Epithelial cell of esophagus (primary cell): ENCODE measurements at regions not wholly inside any gene's neighbourhood (a gene's known extent, or its start where the extent isn't known, plus 50 kb on each side); places are given as distances from the start of the nearest gene placed in this dataset.
"Not testable (repeated sequence)": the region's sequence is repeated elsewhere in the genome, so short reads cannot be mapped to it uniquely, and the experiment has no call there.

Experiments used
- DNase-seq: peaks from one replicate; pipeline ENCODE4 v3.0.0; 2010; ENCODE audit warnings: low read depth
- H3K4me3 ChIP-seq: 2 replicates; pipeline ENCODE4 v1.5.1; 2011; ENCODE audit warnings: mild to moderate bottlenecking, low read length, control low read depth
- TF ChIP-seq, protein P1 (sequence below): IDR thresholded peaks from 2 replicates; pipeline ENCODE4 v1.5.1; 2011; ENCODE audit warnings: low read depth, mild to moderate bottlenecking, low read length, control low read depth, inconsistent platforms; ENCODE audit not compliant: insufficient read depth; ENCODE audit errors: missing control alignments

DNA sequence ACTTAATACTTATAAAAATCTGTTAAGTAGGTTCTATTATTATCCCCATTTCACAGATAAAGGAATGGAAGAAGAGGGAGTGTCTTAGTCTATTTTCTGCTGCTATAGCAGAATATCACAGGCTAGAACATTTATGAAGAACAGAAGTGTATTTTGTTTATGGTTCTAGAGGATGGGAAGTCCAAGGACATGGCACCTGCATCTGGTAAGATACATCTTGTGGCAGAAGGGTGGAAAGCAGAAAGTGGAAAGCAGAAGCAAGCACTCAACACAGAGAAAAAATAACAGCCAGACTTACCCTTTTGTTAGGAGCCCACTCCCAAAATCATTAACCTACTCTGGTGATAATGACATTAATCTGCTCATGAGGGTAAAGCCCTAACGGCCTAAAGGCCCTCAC lies 422.4 kb downstream of the NPIPA8 start:
- no peak for DNase-seq
- TF ChIP-seq, protein P1, sequence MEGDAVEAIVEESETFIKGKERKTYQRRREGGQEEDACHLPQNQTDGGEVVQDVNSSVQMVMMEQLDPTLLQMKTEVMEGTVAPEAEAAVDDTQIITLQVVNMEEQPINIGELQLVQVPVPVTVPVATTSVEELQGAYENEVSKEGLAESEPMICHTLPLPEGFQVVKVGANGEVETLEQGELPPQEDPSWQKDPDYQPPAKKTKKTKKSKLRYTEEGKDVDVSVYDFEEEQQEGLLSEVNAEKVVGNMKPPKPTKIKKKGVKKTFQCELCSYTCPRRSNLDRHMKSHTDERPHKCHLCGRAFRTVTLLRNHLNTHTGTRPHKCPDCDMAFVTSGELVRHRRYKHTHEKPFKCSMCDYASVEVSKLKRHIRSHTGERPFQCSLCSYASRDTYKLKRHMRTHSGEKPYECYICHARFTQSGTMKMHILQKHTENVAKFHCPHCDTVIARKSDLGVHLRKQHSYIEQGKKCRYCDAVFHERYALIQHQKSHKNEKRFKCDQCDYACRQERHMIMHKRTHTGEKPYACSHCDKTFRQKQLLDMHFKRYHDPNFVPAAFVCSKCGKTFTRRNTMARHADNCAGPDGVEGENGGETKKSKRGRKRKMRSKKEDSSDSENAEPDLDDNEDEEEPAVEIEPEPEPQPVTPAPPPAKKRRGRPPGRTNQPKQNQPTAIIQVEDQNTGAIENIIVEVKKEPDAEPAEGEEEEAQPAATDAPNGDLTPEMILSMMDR: no peak
- no peak overlapping the region for H3K4me3 ChIP-seq

DNA sequence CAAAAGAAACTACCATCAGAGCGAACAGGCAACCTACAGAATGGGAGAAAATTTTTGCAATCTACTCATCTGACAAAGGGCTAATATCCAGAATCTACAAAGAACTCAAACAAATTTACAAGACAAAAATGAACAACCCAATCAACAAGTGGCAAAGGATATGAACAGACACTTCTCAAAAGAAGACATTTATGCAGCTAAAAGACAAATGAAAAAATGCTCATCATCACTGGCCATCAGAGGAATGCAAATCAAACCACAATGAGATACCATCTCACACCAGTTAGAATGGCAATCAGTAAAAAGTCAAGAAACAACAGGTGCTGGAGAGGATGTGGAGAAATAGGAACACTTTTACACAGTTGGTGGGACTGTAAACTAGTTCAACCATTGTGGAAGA lies 425.0 kb downstream of the NPIPA8 start:
- not testable (repeated sequence) for DNase-seq, H3K4me3 ChIP-seq

DNA sequence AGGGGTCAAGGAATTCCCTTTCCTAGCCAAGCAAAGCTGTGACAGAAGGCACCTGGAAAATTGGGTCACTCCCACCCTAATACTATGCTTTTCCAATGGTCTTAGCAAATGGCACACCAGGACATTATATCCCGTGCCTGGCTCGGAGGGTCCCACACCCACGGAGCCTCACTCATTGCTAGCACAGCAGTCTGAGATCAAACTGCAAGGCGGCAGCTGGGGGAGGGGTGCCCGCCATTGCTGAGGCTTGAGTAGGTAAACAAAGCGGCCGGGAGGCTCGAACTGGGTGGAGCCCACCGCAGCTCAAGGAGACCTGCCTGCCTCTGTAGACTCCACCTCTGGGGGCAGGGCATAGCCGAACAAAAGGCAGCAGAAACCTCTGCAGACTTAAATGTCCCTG lies 429.9 kb downstream of the NPIPA8 start:
- DNase-seq, H3K4me3 ChIP-seq: not testable (repeated sequence)

DNA sequence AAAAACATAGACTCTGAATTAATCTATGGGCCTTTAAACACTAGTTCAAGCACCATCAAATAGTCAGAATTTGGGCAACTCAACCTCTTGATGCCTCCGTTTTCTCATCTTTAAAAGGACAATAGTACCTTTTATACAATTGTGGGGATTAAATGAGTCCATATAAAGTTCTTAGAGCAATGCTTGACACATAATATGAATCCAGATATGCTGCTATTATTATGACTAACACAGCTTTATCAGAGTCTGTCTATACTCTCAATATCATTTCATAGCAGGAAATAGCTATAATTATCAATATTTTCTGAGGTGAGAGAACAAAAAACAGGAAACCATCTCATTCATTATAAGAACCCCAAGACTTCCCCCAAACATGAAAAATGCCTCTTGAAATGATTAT lies 430.5 kb upstream of the XYLT1 start:
- TF ChIP-seq, protein P1: no peak
- DNase-seq: no peak
- no peak overlapping the region for H3K4me3 ChIP-seq

DNA sequence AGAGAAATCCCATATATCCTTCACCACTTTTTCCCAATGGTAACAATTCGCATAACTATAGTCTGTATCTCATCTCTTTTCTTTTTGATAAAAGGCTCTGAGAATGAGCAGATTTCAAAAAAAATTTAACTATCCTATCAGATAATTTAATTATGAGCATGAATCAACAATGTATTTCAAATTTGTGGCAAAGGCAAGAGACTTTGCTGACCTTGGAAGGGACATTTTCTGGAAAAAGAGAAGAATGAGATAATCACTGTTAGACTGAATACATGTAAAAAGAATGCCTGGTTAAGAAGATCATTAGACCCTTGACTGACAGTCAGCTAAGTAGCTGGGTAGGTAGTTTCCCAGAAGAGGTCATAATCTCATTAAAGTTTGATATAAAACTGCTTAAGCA lies 428.4 kb upstream of the XYLT1 start:
- no peak for DNase-seq
- TF ChIP-seq, protein P1: no peak
- no peak overlapping the region for H3K4me3 ChIP-seq

DNA sequence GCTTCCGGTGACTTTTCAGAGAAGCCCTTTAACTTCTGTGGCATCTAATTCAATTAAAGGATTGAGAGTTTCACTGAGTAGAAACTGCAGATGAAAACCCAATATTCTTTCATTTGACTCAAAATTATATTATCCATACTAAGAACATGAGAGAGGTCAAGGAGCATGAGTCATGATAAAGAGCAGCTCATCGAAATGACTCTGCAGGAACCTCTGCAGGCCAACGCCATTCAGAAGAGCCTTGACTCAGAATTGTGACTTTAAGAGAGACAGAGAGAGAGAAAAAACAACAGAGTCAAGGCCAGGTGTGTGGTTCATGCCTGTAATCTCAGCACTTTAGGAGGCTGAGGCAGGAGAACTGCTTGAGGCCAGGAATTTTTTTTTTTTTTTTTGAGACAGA lies 417.2 kb upstream of the XYLT1 start:
- H3K4me3 ChIP-seq: no peak overlapping the region
- TF ChIP-seq, protein P1: no peak
- DNase-seq: no peak

DNA sequence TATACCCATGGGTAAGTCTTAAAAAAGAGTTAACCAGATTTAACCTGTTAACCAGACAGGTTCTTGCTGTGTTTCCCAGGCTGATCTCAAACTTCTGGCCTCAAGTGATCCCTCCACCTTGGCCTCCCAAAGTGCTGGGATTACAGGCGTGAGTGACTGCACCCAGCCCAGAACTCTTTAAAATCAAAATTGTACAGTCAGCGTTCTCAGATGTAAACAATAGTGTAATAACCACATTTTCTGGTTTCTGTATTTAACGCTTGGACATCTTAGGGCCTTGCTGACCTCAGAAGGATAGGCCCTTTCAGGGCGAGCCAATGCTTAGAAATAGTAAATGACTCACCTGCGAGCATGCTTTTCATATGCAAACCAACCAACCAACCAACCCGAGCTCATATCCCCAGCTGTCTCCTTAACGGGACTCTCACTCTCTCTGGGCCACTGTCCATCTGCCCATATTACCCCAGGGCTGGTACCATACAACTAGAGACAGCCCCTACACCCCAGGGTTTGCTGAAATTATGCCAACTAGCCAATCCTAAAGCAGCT lies 415.0 kb upstream of the XYLT1 start:
- no peak for DNase-seq
- TF ChIP-seq, protein P1: no peak
- H3K4me3 ChIP-seq: no peak overlapping the region

DNA sequence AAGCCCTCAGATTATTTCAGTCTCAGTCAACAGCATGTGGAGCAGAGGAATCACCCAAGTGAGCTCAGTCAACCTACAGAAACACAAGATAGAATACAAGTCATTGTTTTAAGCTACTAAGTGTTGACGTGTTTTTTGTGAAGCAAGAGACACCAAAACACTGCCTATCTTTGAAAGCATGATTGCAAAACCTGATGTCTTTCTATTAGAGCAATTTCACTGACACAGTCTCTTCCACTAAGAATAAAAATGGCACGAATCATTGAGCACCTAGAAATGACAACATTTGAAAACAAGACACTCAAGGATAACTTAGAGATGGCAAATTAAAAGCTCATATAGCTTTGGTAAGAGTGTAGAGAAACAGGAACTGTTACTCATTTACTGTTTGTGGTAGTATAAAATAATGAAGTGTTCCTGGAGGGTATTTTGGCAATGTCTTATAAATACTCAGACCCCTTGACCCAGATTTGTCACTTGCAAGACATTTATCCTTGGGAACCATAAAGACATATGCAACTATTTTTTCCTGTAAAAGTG lies 407.1 kb upstream of the XYLT1 start:
- H3K4me3 ChIP-seq: no peak overlapping the region
- no peak for DNase-seq
- TF ChIP-seq, protein P1: no peak
